ENCODE measurements at regions not wholly inside any gene's neighbourhood (a gene's known extent, or its start where the extent isn't known, plus 50 kb on each side); places are given as distances from the start of the nearest gene placed in this dataset.
"Not testable (repeated sequence)": the region's sequence is repeated elsewhere in the genome, so short reads cannot be mapped to it uniquely, and the experiment has no call there.

DNA sequence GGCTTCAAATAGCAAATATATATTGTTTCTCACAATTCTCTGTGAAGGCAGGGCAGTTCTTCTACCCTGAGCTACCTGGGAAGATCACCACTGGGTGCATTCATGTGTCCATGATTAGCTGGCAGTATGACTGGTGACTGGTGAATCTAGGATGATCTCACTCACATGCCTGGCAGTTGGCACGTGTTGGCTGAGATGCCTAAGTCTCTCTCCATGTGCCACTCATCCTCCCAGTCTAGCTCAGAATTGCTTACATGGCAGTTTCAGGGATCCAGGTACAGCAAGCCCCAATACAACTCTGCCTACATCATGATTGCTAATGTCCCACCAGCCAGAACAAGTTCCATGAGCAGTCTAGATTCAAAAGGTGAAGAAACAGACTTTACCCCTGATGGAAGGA lies 346.8 kb upstream of the CNR1 start:
- TF ChIP-seq, protein P1, sequence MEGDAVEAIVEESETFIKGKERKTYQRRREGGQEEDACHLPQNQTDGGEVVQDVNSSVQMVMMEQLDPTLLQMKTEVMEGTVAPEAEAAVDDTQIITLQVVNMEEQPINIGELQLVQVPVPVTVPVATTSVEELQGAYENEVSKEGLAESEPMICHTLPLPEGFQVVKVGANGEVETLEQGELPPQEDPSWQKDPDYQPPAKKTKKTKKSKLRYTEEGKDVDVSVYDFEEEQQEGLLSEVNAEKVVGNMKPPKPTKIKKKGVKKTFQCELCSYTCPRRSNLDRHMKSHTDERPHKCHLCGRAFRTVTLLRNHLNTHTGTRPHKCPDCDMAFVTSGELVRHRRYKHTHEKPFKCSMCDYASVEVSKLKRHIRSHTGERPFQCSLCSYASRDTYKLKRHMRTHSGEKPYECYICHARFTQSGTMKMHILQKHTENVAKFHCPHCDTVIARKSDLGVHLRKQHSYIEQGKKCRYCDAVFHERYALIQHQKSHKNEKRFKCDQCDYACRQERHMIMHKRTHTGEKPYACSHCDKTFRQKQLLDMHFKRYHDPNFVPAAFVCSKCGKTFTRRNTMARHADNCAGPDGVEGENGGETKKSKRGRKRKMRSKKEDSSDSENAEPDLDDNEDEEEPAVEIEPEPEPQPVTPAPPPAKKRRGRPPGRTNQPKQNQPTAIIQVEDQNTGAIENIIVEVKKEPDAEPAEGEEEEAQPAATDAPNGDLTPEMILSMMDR (IDR thresholded peaks at IDR 0.05; ENCODE audit: insufficient read depth, low read depth, low read length, missing control alignments), result no peak
- no peak overlapping the region for H3K4me3 ChIP-seq (ENCODE audit: low read depth, low read length)
- DNase-seq (ENCODE audit: low read depth), result no peak

DNA sequence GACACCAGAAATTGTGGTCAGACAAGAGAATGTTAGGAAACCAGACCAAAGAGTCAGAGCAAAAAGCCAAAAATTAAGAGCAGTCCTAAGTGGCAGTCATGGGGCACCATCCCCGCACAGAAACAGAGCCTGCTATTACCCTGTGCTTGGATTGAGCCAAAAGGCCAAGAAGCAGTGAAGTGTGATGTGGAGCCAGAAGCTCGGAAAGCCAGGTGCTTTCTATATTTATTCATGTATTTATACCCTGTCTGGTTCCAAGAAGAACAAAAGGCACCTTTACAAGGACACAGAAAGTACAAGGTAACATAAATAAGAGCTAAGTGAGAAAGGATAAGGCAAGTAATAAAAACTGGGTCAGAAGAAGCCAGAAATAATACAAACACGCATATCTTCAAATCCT lies 336.2 kb upstream of the CNR1 start:
- TF ChIP-seq, protein P1 (IDR thresholded peaks at IDR 0.05; ENCODE audit: insufficient read depth, low read depth, low read length, missing control alignments), result no peak
- no peak for DNase-seq (ENCODE audit: low read depth)
- no peak overlapping the region for H3K4me3 ChIP-seq (ENCODE audit: low read depth, low read length)

DNA sequence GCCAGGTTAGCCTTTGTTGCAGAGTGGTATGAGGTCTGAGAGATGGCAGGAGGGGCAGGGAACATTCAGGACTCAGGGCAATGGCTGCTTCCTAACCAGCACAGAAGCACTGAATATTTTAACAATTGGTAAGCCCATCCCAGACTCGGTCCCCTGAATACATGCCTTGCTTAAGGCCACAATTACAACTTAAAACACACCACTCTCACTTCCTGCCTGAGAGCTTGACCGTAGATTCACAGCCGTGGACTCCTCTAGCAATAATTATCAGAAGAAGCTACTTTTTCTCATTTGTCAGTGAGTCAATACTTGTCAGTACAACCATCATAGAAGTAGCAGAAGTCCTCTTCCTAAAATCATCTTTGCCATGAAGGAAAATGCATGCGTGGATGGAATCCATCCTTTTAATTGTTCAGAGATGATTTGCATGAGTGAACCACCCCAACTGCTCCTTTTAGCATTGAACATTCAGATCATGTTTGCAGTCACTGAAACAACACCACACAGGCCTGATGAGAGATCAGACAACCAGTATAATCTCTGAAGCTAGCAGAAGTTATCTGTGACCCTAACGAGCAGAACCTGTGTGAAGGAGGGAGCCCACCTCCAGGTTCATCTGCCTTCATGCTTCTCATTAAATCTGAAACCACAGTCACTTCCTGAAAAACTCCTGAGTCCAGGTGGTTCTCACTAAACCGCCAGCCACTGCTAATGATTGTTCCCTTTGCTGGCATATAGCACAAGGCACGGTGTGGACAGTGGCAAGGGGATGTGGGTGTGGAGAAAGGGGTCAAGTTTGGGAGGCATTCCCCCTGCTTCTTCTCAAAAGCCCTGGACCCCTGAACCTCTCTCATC lies 333.9 kb upstream of the CNR1 start:
- TF ChIP-seq, protein P1 (IDR thresholded peaks at IDR 0.05; ENCODE audit: insufficient read depth, low read depth, low read length, missing control alignments), result no peak
- DNase-seq (ENCODE audit: low read depth), result peak; percentile 52
- no peak overlapping the region for H3K4me3 ChIP-seq (ENCODE audit: low read depth, low read length)

DNA sequence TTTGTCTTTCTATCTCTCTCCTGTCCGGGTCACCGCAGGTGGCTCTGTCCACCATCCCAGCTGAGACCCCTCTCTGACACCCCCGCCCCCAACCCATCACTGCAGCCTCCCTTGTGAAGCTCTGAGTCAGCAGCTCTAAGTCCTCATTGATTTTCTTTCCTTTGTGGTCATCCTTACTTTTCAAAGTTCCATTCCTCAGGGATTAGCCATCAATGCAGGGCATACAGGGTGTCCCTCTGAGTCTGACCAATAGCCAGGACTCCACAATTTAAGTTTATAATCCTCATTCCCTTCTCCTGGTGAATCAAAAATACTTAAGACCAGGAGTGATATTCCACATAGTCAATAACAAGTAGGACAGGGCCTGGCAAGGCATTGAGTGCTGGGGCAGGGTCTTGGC lies 333.3 kb upstream of the CNR1 start:
- TF ChIP-seq, protein P1 (IDR thresholded peaks at IDR 0.05; ENCODE audit: insufficient read depth, low read depth, low read length, missing control alignments), result no peak
- H3K4me3 ChIP-seq (ENCODE audit: low read depth, low read length), result no peak overlapping the region
- no peak for DNase-seq (ENCODE audit: low read depth)

DNA sequence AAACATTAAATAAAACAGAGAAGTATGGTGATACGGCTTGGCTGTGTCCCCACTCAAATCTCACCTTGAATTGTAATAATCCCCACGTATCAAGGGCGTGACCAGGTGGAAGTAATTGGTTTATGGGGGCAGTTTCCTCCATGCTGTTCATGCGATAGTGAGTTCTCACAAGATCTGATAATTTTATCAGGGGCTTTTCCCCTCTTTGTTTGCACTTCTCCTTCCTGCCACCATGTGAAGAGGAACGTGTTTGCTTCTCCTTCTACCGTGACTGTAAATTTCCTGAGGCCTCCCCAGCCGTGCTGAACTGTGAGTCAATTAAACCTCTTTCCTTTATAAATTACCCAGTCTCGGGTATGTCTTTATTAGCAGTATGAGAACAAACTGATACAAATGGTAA lies 331.3 kb upstream of the CNR1 start:
- H3K4me3 ChIP-seq (ENCODE audit: low read depth, low read length); DNase-seq (ENCODE audit: low read depth): not testable (repeated sequence)

DNA sequence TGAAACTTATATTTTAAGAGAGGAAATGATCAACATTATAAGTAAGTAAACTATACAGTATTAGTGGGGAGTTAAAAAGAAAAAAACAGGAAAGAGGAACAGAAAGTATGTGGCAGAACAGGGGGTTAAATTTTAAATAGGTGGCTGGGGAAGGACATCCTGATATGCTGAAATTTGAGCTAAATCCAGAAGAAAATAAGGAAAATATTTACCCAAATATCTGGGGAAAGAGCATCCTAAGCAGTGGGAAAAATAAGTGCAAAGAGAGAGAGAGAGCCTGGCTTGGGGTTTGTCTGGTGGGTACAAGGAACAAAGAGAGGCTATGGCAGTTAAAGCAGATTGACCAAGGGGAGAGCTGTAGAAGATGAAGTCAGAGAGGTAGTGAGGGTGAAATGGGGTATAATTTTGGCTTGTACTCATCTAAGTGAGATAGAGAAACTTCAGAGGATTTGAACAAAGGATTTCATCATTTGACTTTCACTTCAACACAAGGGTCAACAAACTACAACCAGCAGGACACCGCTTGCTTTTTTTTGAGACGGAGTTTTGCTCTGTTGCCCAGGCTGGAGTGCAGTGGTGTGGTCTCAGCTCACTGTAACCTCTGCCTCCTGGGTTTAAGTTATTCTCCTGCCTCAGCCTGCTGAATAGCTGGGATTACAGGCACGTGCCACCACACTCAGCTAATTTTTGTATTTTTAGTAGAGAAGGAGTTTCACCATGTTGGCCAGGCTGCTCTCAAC lies 328.4 kb upstream of the CNR1 start:
- H3K4me3 ChIP-seq (ENCODE audit: low read depth, low read length), result no peak overlapping the region
- TF ChIP-seq, protein P1 (IDR thresholded peaks at IDR 0.05; ENCODE audit: insufficient read depth, low read depth, low read length, missing control alignments), result no peak
- DNase-seq (ENCODE audit: low read depth), result peak; percentile 37

DNA sequence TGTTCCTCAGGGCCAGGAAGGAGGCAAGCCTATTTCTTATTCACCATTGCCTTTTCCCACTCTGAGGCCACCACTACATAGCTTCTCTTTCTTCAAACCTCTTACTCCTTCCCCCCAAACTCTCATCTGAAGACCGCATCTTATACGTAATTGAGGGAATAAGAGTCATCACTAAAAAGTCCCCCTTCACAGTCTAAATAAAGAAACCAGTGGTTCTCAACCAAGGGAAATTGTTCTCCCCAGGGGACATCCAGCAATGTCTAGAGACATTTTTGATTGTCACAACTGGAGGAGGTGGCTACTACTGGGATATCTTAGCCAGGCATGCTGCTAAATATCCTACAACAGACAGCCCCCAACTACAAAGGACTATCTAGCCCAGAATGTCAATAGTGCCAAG lies 327.6 kb upstream of the CNR1 start:
- peak; percentile 61 for DNase-seq (ENCODE audit: low read depth)
- H3K4me3 ChIP-seq (ENCODE audit: low read depth, low read length), result no peak overlapping the region
- TF ChIP-seq, protein P1 (IDR thresholded peaks at IDR 0.05; ENCODE audit: insufficient read depth, low read depth, low read length, missing control alignments), result no peak
